Endothelial cell of umbilical vein (primary cell): ENCODE measurements at regions not wholly inside any gene's neighbourhood (a gene's known extent, or its start where the extent isn't known, plus 50 kb on each side); places are given as distances from the start of the nearest gene placed in this dataset.

Source experiments
- BruUV-seq: library from RNA; stranded (reverse); fragments of 400-500 nt; replicated peaks from 2 replicates; lab custom pipeline; 2021; lab: Mats Ljungman, UMichigan
- CTCF ChIA-PET: fragments of 300-600, 350-600 bp; sonication (Branson Sonifier 250); formaldehyde crosslinking; loops from one replicate; lab custom pipeline; 2021; ENCODE audit warnings: antibody characterized with exemption, inconsistent platforms; lab: Charles Lee
- POLR2A ChIA-PET: fragments of 300-600, 350-600 bp; sonication (Branson Sonifier 250); formaldehyde crosslinking; loops from one replicate; lab custom pipeline; 2021; ENCODE audit warnings: antibody characterized with exemption, inconsistent platforms; lab: Charles Lee
- DNase-seq: peaks from one replicate; pipeline ENCODE4 v3.0.0-alpha.2; 2011; ENCODE audit warnings: low read depth, low spot score
- FAIRE-seq: peaks from 2 replicates; lab custom pipeline; 2011; peaks lifted over from hg19 to GRCh38; lab: Jason Lieb, UNC
- H2AFZ ChIP-seq: 2 replicates; pipeline ENCODE4 v1.6.0; 2012; ENCODE audit warnings: low read depth, low read length, control low read depth, inconsistent platforms
- H3K27ac ChIP-seq: 2 replicates; pipeline ENCODE4 v1.5.1; 2011; ENCODE audit warnings: low read depth, mild to moderate bottlenecking, control low read depth, low read length, moderate library complexity; ENCODE audit not compliant: insufficient read depth
- H3K27me3 ChIP-seq, 2 experiments: 2 replicates each; pipeline versions ENCODE4 v1.6.0 to v1.6.1; 2011; ENCODE audit warnings: low read length in 2 of 2, mixed read lengths in 1 of 2; ENCODE audit not compliant: control insufficient read depth in 2 of 2, insufficient read depth in 2 of 2
- H3K36me3 ChIP-seq, 2 experiments: 2 replicates in 1 of 2; 3 replicates in 1 of 2; pipeline ENCODE4 v1.5.1; 2011; ENCODE audit warnings: low read length in 2 of 2, mild to moderate bottlenecking in 1 of 2, moderate library complexity in 1 of 2; ENCODE audit not compliant: control insufficient read depth in 2 of 2, insufficient read depth in 2 of 2; ENCODE audit errors: extremely low read depth in 1 of 2
- H3K4me1 ChIP-seq: 3 replicates; pipeline ENCODE4 v1.5.1; 2011; ENCODE audit warnings: mild to moderate bottlenecking, low read length; ENCODE audit not compliant: control insufficient read depth, insufficient read depth; ENCODE audit errors: extremely low read depth
- H3K4me2 ChIP-seq: 2 replicates; pipeline ENCODE4 v1.6.1; 2011; ENCODE audit warnings: low read length, control low read depth, mixed read lengths; ENCODE audit not compliant: insufficient read depth
- H3K4me3 ChIP-seq, 3 experiments: fragments of 200-600 bp in 1 of 3; sonication (generic), shearing (Covaris generic) in 1 of 3; replicated peaks in 1 of 3; 2 replicates each; pipeline ENCODE4 v1.5.1; 2011 to 2016; ENCODE audit warnings: control low read depth in 3 of 3, low read length in 3 of 3, mild to moderate bottlenecking in 2 of 3, inconsistent platforms in 1 of 3, low read depth in 1 of 3, moderate library complexity in 1 of 3; ENCODE audit not compliant: insufficient read depth in 1 of 3
- H3K79me2 ChIP-seq: 2 replicates; pipeline ENCODE4 v1.6.0; 2012; ENCODE audit warnings: low read length, inconsistent platforms; ENCODE audit not compliant: control insufficient read depth, insufficient read depth
- H3K9ac ChIP-seq: replicated peaks from 2 replicates; pipeline ENCODE3; 2011; ENCODE audit warnings: low read length, control low read depth; ENCODE audit not compliant: insufficient read depth; ENCODE audit errors: extremely low read depth
- H3K9me1 ChIP-seq: replicated peaks from 3 replicates; pipeline ENCODE4 v1.6.0; 2011; ENCODE audit warnings: mild to moderate bottlenecking, low read length; ENCODE audit not compliant: control insufficient read depth, insufficient read depth; ENCODE audit errors: extremely low read depth
- H3K9me3 ChIP-seq: replicated peaks from 2 replicates; pipeline ENCODE4 v1.5.1; 2012; ENCODE audit warnings: low read length, inconsistent platforms; ENCODE audit not compliant: control insufficient read depth, insufficient read depth
- H4K20me1 ChIP-seq: replicated peaks from 2 replicates; pipeline ENCODE3; 2011; ENCODE audit warnings: mild to moderate bottlenecking, low read length; ENCODE audit not compliant: control insufficient read depth, insufficient read depth; ENCODE audit errors: extremely low read depth
- EZH2 ChIP-seq: IDR thresholded peaks from 2 replicates; pipeline ENCODE4 v1.6.1; 2012; ENCODE audit warnings: borderline replicate concordance, low read depth, mild to moderate bottlenecking, moderate library complexity, low read length, inconsistent platforms; ENCODE audit not compliant: severe bottlenecking
- FOS ChIP-seq: IDR thresholded peaks from 2 replicates; pipeline ENCODE4 v1.6.1; 2011; ENCODE audit warnings: mild to moderate bottlenecking, low read length, moderate library complexity, borderline replicate concordance; ENCODE audit not compliant: insufficient read depth
- GATA2 ChIP-seq: IDR thresholded peaks from 2 replicates; pipeline ENCODE4 v1.7.0; 2011; ENCODE audit warnings: low read depth, mild to moderate bottlenecking, moderate library complexity, mixed read lengths, low read length; ENCODE audit not compliant: insufficient read length, insufficient read depth
- JUN ChIP-seq: IDR thresholded peaks from 2 replicates; pipeline ENCODE4 v1.6.1; 2011; ENCODE audit warnings: borderline replicate concordance, low read depth; ENCODE audit not compliant: insufficient read length, insufficient read depth
- POLR2A ChIP-seq: IDR thresholded peaks from 2 replicates; pipeline ENCODE4 v1.6.1; 2012; ENCODE audit warnings: low read depth, mild to moderate bottlenecking, control low read depth, low read length
- POLR2AphosphoS5 ChIP-seq: IDR thresholded peaks from 2 replicates; pipeline ENCODE4 v1.6.1; 2012; ENCODE audit warnings: low read depth, mild to moderate bottlenecking, control low read depth, low read length, moderate library complexity; ENCODE audit not compliant: insufficient read depth
- dilution Hi-C: fragments of 300-500 bp; cut with MboI; formaldehyde crosslinking; loops from one replicate; pipeline ENCODE4 v1.15.0; 2019; ENCODE audit warnings: low sequenced_read_pairs; ENCODE audit not compliant: extremely low pct_ligation_motif_present
- intact Hi-C: fragments of 100-400 bp; cut with micrococcal nuclease; formaldehyde crosslinking; loops from one replicate; pipeline ENCODE4 v1.10.0; 2022
- TF ChIP-seq, protein P1 (sequence below): IDR thresholded peaks from 2 replicates; pipeline ENCODE4 v1.6.1; 2011; ENCODE audit not compliant: insufficient read depth, insufficient read length
- TF ChIP-seq, protein P2 (sequence below), 2 donors: IDR thresholded peaks; 1 replicate in 1 of 2; 2 replicates in 1 of 2; pipeline ENCODE4 v1.5.1; 2011; ENCODE audit warnings: low read length in 2 of 2, mild to moderate bottlenecking in 2 of 2, moderate library complexity in 2 of 2, control low read depth in 1 of 2, inconsistent platforms in 1 of 2, low read depth in 1 of 2; ENCODE audit not compliant: insufficient read depth in 1 of 2; ENCODE audit errors: extremely low read depth in 1 of 2

DNA sequence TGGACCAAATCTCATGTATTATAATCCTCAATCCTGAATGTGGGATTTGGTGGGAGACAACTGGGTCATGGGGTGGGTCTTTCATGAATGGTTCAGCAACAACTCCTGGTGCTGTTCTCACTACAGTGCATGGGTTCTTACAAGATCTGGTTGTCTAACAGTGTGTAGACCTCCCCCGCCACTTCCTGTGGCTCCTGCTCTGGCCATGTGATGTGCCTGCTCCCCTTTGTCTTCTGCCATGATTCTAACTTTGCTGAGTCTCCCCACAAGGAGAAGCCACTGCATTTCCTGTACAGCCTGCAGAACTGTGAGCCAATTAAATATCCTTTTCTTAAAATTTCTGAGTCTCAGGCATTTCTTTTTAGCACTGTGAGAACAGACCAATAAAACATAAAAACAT lies 557.5 kb downstream of the GOLGA6L6 start:
- H2AFZ ChIP-seq = no peak overlapping the region
- no peak for FAIRE-seq
- no peaks in the 10 kb centered on the region for H3K27me3 ChIP-seq
- no peaks in the 10 kb centered on the region for H3K79me2 ChIP-seq
- no peak overlapping the region for H3K4me2 ChIP-seq
- no peaks in the 10 kb centered on the region for H3K4me1 ChIP-seq
- no peaks in the 10 kb centered on the region for H3K9me1 ChIP-seq
- TF ChIP-seq, protein P1, sequence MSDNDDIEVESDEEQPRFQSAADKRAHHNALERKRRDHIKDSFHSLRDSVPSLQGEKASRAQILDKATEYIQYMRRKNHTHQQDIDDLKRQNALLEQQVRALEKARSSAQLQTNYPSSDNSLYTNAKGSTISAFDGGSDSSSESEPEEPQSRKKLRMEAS = no peak
- TF ChIP-seq JUN = no peak
- no peak for TF ChIP-seq EZH2
- no peak for TF ChIP-seq POLR2A
- no peak for TF ChIP-seq FOS
- no peak for TF ChIP-seq GATA2
- no peak for TF ChIP-seq POLR2AphosphoS5
- TF ChIP-seq, protein P2, sequence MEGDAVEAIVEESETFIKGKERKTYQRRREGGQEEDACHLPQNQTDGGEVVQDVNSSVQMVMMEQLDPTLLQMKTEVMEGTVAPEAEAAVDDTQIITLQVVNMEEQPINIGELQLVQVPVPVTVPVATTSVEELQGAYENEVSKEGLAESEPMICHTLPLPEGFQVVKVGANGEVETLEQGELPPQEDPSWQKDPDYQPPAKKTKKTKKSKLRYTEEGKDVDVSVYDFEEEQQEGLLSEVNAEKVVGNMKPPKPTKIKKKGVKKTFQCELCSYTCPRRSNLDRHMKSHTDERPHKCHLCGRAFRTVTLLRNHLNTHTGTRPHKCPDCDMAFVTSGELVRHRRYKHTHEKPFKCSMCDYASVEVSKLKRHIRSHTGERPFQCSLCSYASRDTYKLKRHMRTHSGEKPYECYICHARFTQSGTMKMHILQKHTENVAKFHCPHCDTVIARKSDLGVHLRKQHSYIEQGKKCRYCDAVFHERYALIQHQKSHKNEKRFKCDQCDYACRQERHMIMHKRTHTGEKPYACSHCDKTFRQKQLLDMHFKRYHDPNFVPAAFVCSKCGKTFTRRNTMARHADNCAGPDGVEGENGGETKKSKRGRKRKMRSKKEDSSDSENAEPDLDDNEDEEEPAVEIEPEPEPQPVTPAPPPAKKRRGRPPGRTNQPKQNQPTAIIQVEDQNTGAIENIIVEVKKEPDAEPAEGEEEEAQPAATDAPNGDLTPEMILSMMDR (IDR thresholded peaks at IDR 0.05; ENCODE audit: extremely low read depth in 1 of 2, insufficient read depth in 1 of 2, low read depth in 1 of 2, low read length in 2 of 2) = no peak
- H3K27ac ChIP-seq = no peak overlapping the region
- CTCF ChIA-PET = no interaction called here
- peaks cover 5% of the 10 kb centered on the region for H3K9me3 ChIP-seq
- BruUV-seq = no TSS peak
- intact Hi-C loops = no loop called here
- no peak overlapping the region for H3K9ac ChIP-seq
- H4K20me1 ChIP-seq = no peaks in the 10 kb centered on the region
- no peak for DNase-seq
- POLR2A ChIA-PET = no interaction called here
- no peaks in the 10 kb centered on the region for H3K36me3 ChIP-seq
- no peak overlapping the region for H3K4me3 ChIP-seq
- dilution Hi-C loops = no loop called here
